Vagina (tissue), 2 donors: ENCODE measurements at regions not wholly inside any gene's neighbourhood (a gene's known extent, or its start where the extent isn't known, plus 50 kb on each side); places are given as distances from the start of the nearest gene placed in this dataset.

Experiments used
- POLR2A ChIP-seq, 2 donors: fragments of 450-650 bp; IDR thresholded peaks; one replicate each; pipeline ENCODE4 v1.6.1; 2017; ENCODE audit warnings: antibody characterized with exemption in 2 of 2, mild to moderate bottlenecking in 2 of 2, moderate library complexity in 2 of 2
- POLR2AphosphoS5 ChIP-seq, 2 donors: sonication (generic); formaldehyde crosslinking; IDR thresholded peaks; one replicate each; pipeline ENCODE4 v1.9.0; 2017; ENCODE audit warnings: antibody characterized with exemption in 2 of 2, mild to moderate bottlenecking in 2 of 2, low read depth in 1 of 2; ENCODE audit not compliant: insufficient read depth in 1 of 2
- TF ChIP-seq, protein P1 (sequence below), 3 experiments: fragments of 450-650 bp in 2 of 3; fragments of 200-600 bp in 1 of 3; sonication (generic) in 1 of 3; IDR thresholded peaks; one replicate each; pipeline ENCODE4 v1.5.1; 2017 to 2019; ENCODE audit warnings: antibody characterized with exemption in 3 of 3, mild to moderate bottlenecking in 2 of 3, moderate library complexity in 2 of 3

DNA sequence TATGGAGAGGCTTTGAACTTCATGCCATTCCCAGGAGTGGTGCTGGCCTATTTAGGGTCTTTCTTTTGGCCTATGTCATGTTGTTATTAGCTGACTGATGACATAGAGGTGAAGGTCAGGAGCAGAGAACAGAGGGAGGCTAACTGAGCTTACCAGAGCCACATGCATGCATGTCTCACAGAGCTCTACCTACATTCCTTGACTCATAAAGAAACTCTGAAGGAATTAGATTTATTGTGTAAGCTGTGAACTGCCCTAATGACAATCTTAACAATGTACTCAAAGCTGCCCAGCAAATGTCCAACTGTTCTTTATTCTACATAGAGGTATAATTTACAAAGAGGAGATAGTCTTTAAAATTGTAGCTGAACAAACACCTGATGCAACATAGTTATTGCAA is 192.7 kb upstream of the CNR1 start:
- TF ChIP-seq POLR2AphosphoS5 (IDR thresholded peaks at IDR 0.05; ENCODE audit: insufficient read depth in 1 of 2, low read depth in 1 of 2) (no peak), POLR2A (IDR thresholded peaks at IDR 0.05) (no peak)
- TF ChIP-seq, protein P1, sequence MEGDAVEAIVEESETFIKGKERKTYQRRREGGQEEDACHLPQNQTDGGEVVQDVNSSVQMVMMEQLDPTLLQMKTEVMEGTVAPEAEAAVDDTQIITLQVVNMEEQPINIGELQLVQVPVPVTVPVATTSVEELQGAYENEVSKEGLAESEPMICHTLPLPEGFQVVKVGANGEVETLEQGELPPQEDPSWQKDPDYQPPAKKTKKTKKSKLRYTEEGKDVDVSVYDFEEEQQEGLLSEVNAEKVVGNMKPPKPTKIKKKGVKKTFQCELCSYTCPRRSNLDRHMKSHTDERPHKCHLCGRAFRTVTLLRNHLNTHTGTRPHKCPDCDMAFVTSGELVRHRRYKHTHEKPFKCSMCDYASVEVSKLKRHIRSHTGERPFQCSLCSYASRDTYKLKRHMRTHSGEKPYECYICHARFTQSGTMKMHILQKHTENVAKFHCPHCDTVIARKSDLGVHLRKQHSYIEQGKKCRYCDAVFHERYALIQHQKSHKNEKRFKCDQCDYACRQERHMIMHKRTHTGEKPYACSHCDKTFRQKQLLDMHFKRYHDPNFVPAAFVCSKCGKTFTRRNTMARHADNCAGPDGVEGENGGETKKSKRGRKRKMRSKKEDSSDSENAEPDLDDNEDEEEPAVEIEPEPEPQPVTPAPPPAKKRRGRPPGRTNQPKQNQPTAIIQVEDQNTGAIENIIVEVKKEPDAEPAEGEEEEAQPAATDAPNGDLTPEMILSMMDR (IDR thresholded peaks at IDR 0.05): no peak
